ENCODE measurements at regions not wholly inside any gene's neighbourhood (a gene's known extent, or its start where the extent isn't known, plus 50 kb on each side); places are given as distances from the start of the nearest gene placed in this dataset.

DNA sequence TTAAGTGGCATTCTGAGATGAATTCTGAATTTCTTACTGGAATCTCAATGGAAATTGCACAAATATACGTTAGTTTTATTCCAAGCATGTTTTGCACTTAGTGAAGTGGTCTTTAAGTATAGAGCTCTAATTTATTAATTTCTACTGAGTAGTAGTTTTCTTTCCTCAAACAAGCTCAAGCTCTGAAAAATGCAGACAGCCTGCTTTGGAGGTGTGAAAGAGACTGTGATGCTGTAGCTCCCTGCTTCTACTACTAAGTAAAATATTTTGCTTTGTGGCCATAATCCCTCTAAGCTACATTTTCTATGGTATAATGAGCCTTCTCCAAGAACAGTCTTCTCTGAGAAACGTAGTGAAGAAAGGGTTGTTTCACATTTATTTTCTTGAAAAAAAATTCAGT is 243.5 kb upstream of the HS3ST5 start:
- TF ChIP-seq, protein P1, sequence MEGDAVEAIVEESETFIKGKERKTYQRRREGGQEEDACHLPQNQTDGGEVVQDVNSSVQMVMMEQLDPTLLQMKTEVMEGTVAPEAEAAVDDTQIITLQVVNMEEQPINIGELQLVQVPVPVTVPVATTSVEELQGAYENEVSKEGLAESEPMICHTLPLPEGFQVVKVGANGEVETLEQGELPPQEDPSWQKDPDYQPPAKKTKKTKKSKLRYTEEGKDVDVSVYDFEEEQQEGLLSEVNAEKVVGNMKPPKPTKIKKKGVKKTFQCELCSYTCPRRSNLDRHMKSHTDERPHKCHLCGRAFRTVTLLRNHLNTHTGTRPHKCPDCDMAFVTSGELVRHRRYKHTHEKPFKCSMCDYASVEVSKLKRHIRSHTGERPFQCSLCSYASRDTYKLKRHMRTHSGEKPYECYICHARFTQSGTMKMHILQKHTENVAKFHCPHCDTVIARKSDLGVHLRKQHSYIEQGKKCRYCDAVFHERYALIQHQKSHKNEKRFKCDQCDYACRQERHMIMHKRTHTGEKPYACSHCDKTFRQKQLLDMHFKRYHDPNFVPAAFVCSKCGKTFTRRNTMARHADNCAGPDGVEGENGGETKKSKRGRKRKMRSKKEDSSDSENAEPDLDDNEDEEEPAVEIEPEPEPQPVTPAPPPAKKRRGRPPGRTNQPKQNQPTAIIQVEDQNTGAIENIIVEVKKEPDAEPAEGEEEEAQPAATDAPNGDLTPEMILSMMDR (IDR thresholded peaks at IDR 0.05): no peak
- no peak for TF ChIP-seq EZH2 (IDR thresholded peaks at IDR 0.05)

Measured in neural progenitor cell (in vitro differentiated cells).